Skeletal muscle cell (primary cell): ENCODE measurements at regions not wholly inside any gene's neighbourhood (a gene's known extent, or its start where the extent isn't known, plus 50 kb on each side); places are given as distances from the start of the nearest gene placed in this dataset.

Source experiments
- DNase-seq: peaks from one replicate; pipeline ENCODE4 v3.0.0-alpha.2; 2010; ENCODE audit warnings: low read depth
- H3K4me3 ChIP-seq: 2 replicates; pipeline ENCODE4 v1.5.1; 2011; ENCODE audit warnings: low read depth, mild to moderate bottlenecking, control low read depth, low read length, moderate library complexity

GRCh38 chr4:170323623-170324022 is 233.9 kb upstream of the AADAT start:
- DNase-seq, result no peak
- no peak overlapping the region for H3K4me3 ChIP-seq

- no peak for DNase-seq
- no peak overlapping the region for H3K4me3 ChIP-seq
Measured at GRCh38 chr4:170307182-170307581, 217.4 kb upstream of the AADAT start.

- no peak for DNase-seq
- no peak overlapping the region for H3K4me3 ChIP-seq
Measured at GRCh38 chr4:170306208-170306607, 216.5 kb upstream of the AADAT start.

- DNase-seq, result no peak
Measured at GRCh38 chr4:170305627-170306026, 215.9 kb upstream of the AADAT start.

GRCh38 chr4:170281027-170281426 is 191.3 kb upstream of the AADAT start:
- no peak overlapping the region for H3K4me3 ChIP-seq
- DNase-seq, result no peak

More at GRCh38 chr4:170305627-170306026, 215.9 kb upstream of the AADAT start:
- no peak overlapping the region for H3K4me3 ChIP-seq

- no peak overlapping the region for H3K4me3 ChIP-seq
- no peak for DNase-seq
Measured at GRCh38 chr4:170278460-170278859, 188.7 kb upstream of the AADAT start.

GRCh38 chr4:170274616-170275015 is 184.9 kb upstream of the AADAT start:
- no peak overlapping the region for H3K4me3 ChIP-seq
- DNase-seq, result no peak

- no peak overlapping the region for H3K4me3 ChIP-seq
- DNase-seq, result no peak
Measured at GRCh38 chr4:170272959-170273358, 183.2 kb upstream of the AADAT start.

- no peak overlapping the region for H3K4me3 ChIP-seq
- no peak for DNase-seq
Measured at GRCh38 chr4:170271723-170272122, 182.0 kb upstream of the AADAT start.

GRCh38 chr4:170270628-170271027 is 180.9 kb upstream of the AADAT start:
- no peak overlapping the region for H3K4me3 ChIP-seq
- DNase-seq, result no peak

GRCh38 chr4:170269950-170270349 is 180.2 kb upstream of the AADAT start:
- H3K4me3 ChIP-seq, result no peak overlapping the region
- no peak for DNase-seq

- DNase-seq, result peak; percentile 72
- no peak overlapping the region for H3K4me3 ChIP-seq
Measured at GRCh38 chr4:170259631-170260153, 169.9 kb upstream of the AADAT start.

- no peak overlapping the region for H3K4me3 ChIP-seq
- no peak for DNase-seq
Measured at GRCh38 chr4:170256807-170257206, 167.1 kb upstream of the AADAT start.

GRCh38 chr4:170248576-170248975 is 158.8 kb upstream of the AADAT start:
- no peak for DNase-seq
- H3K4me3 ChIP-seq, result no peak overlapping the region

- no peak for DNase-seq
- no peak overlapping the region for H3K4me3 ChIP-seq
Measured at GRCh38 chr4:170248029-170248428, 158.3 kb upstream of the AADAT start.

GRCh38 chr4:170247596-170247995 is 157.8 kb upstream of the AADAT start:
- no peak overlapping the region for H3K4me3 ChIP-seq
- no peak for DNase-seq

- DNase-seq, result no peak
- no peak overlapping the region for H3K4me3 ChIP-seq
Measured at GRCh38 chr4:170243662-170244288, 154.0 kb upstream of the AADAT start.

- no peak overlapping the region for H3K4me3 ChIP-seq
- no peak for DNase-seq
Measured at GRCh38 chr4:170242471-170242870, 152.7 kb upstream of the AADAT start.

- no peak overlapping the region for H3K4me3 ChIP-seq
- DNase-seq, result no peak
Measured at GRCh38 chr4:170234800-170235199, 145.0 kb upstream of the AADAT start.

- no peak overlapping the region for H3K4me3 ChIP-seq
- no peak for DNase-seq
Measured at GRCh38 chr4:170231377-170231776, 141.6 kb upstream of the AADAT start.

- DNase-seq, result no peak
- H3K4me3 ChIP-seq, result no peak overlapping the region
Measured at GRCh38 chr4:170230242-170230641, 140.5 kb upstream of the AADAT start.

GRCh38 chr4:170229006-170229405 is 139.2 kb upstream of the AADAT start:
- H3K4me3 ChIP-seq, result no peak overlapping the region

More at GRCh38 chr4:170229006-170229405, 139.2 kb upstream of the AADAT start:
- DNase-seq, result no peak
